NCI-H1417 (cell line): ENCODE measurements at regions not wholly inside any gene's neighbourhood (a gene's known extent, or its start where the extent isn't known, plus 50 kb on each side); places are given as distances from the start of the nearest gene placed in this dataset.

Experiments
- DNase-seq, 3 experiments: peaks; one replicate each; lab custom pipeline; 2025; lab: John Stamatoyannopoulos, UW

DNA sequence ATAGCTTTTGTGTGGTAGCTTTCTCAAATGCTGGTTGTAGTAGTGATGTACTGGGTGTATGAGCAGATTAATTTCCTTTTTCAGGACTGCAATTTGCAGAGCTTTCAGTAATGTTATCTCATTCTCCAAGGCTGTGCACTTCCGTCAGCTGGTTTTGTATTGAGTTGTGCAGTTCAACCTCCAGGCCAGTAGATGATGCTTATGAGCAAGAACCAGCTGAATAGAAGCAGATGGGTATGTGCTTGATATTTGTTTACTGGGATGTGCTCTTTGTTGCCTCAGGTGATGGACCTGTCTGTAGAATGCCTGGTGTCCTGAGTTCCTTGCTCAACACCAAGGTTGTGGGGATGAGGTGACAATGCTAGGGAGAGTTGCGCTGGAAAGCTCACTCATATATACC, 462.8 kb downstream of the PCDH18 start:
- DNase-seq = no peak

DNA sequence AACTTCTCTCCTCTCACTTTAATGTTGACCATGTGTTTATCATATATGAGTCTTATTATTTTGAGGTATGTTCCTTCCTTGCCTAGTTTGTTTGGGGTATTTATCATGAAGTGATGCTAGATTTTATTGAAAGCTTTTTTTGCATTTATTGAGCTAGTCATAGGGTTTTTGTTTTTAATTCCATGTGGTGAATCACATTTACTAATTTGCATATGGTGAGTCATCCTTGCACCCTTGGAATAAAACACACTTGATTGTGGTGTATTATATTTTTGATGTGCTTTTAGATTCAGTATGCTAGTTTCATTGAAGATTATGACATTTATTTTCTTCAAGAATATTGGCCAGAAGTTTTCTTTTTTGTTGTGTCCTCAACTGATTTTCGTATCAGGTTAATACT, 464.6 kb downstream of the PCDH18 start:
- DNase-seq = no peak

DNA sequence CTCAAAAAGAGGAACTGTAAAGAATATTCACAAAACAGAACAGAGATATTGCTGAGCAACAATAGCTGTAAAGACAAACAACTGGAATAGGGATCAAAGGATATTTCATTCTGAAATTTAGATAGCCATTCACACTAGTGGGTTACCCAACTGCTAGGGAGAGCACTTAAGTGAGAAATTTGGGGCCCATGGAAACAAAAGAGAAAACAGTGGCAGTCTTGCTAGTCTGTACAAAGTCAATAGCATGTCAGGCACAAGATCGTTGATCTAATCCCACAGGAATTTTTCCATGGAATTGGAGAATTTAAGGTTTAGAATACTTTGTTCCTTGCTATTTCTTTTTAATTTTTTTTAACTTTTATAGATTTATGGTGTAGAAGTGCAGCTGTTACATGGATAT, 467.0 kb downstream of the PCDH18 start:
- no peak for DNase-seq

DNA sequence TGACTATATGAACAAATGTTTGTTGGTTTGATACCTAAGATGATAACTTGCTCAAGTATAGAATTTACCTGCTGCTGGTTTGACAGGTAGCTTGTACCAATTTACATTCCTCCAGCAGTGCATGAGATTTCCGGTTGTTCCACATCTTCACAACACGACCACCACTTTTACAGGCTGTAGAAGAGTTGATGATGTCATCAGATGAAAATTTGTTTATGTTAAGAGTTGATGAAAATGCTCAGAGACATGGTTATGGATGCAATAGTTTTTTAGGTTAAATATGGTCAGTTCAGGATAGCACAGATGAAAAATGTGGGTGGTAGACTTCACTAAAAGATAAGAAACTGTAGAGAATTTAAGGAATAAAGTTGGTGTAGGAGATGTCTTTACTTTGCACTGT, 468.3 kb downstream of the PCDH18 start:
- no peak for DNase-seq

DNA sequence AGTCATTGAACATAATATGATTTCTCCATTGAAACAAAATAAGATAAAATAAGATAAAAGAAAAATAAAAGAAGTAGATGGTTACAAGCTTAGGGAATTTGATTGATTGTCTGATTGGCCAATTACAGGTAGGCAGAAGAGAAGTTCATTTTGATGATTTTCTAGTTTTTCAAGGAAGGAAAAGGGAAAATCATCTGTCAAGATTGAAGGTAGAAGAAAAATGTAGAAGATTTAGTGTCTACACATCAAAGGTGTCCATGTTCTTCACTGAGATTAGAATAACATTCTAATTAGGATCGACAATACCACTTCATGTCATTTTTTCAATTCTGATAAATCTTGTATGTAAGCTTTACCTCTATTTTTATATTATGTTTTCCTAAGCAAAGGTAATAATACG, 489.1 kb downstream of the PCDH18 start:
- no peak for DNase-seq

DNA sequence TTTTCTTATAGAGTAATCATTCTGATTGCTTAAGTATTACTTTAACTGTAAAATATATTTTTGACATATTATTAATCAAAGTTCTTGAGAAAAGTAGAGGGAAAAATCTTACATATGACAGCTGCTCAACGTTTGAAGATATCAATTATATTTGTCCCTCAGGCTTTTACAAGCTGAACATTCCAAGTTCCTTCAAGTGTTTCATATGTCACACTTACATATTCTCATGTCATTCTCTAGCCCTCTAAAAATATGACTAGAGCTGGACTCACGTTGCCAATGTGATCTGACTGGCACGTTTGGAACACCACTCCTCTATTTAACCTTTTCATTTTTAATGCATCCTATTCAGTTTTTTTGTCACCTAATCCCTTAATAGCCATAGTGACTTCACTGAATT, 492.9 kb downstream of the PCDH18 start:
- peak in 1 of 3 experiments; percentile 5 for DNase-seq

DNA sequence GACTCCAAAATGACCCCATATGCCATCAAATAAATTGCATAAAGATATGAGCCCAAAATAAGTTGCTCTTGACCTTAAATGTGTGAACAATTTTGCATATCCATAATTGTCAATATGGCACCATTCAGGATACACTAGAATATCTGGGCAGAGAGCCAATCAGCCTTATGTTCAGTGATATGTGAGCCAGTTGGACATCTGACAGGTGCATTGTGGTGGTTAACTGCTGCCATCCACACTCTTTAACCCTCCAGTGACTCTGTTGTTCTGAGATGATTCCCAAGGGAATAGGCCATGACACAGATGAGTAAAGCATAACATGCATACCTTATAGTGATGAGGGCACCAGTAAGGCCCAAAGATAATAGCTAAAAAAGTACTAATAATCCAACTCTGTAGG, 500.1 kb downstream of the PCDH18 start:
- DNase-seq = peak; percentile 41 to 87 (median 51)

- no peak for DNase-seq
Observed at GRCh38 chr4:137029026-137029425, 503.3 kb downstream of the PCDH18 start.

- DNase-seq = peak in 1 of 3 experiments; percentile 8
Observed at GRCh38 chr4:137025484-137026059, 506.7 kb downstream of the PCDH18 start.

DNA sequence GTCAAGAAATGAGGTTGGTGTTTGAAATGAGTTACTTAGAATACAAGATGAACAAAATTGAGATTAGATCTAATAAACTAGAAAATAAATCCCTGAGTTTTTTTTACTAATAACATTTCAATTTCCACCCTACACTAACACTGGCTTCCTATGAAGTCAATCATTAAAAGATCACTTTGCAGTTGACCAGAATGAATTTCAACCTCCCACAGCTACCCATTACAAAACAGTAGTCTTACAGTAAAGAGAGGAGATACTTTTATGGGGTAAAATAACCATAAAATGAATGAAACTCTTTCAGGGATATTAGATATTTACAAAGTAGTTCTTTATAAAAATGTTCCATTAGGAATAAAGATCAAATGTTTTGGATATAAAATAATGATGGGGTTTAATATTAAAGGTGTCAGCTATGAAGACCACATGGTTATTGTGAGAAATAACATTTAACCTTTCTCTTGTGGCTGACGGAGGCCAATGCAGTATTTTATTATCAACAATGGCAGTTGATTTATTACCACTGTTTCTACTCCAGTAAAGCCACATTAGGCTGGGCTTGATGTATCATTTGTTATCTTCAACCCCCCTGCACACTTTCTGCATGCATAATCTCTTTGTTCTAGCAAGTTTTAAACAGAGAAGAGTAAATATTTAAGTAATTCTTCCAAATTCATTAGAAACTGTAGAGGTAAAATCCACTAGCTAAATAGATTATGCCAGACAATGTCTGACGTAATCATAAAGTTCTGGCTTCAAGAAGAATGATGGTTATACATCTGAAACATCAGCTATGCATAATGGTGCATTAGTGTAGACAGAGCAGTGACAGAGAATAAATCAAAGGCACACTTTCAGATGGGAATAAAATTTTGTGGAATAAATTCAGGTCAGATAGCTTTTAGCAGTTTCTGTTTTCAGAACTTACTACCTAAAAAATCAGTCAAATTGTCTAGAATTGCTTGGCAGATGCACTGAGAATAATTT, 516.6 kb downstream of the PCDH18 start:
- peak in 2 of 3 experiments; percentile 17 to 61 for DNase-seq

GRCh38 chr4:137000432-137000831, 531.9 kb downstream of the PCDH18 start:
- no peak for DNase-seq

DNA sequence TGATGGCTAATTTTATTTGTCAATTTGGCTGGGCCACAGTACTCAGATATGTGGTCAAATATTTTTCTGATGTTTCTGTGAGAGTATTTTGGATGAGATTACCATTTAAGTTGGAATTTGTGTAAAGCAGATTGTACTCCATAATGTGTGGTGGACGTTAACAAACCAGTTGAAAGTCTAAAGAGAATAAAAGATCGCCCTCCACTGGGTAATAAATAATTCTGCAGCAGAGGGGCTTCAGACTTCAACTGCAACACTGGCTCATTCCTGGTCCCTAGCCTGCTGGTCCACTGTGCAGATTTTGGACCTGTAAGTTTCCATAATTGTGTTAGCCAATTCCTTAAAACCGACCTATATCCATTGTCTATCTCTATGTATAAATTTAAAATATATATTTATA, 540.3 kb downstream of the PCDH18 start:
- DNase-seq = no peak

- DNase-seq = no peak
Observed at GRCh38 chr4:136985683-136986082, 546.6 kb downstream of the PCDH18 start.

- no peak for DNase-seq
Observed at GRCh38 chr4:136967069-136967468, 565.2 kb downstream of the PCDH18 start.

DNA sequence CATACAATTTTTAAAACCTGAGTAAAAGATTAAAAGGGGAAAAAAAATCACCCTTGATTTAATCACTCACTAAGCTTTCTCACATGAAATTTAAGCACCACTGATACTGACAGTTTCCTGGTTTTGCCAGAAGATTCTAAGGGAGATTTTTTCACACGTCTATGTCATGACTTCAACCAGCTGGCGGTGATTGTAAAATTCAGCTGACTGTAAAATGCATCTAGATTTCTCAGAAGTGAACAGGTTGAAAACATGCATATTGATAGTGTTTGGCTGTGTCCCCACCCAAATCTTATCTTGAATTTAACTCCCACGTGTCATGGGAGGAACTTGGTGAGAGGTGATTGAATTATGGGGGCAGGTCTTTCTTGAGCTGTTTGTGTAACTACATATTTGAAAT, 566.8 kb downstream of the PCDH18 start:
- no peak for DNase-seq

- DNase-seq = no peak
Observed at GRCh38 chr4:136962868-136963267, 569.4 kb downstream of the PCDH18 start.

DNA sequence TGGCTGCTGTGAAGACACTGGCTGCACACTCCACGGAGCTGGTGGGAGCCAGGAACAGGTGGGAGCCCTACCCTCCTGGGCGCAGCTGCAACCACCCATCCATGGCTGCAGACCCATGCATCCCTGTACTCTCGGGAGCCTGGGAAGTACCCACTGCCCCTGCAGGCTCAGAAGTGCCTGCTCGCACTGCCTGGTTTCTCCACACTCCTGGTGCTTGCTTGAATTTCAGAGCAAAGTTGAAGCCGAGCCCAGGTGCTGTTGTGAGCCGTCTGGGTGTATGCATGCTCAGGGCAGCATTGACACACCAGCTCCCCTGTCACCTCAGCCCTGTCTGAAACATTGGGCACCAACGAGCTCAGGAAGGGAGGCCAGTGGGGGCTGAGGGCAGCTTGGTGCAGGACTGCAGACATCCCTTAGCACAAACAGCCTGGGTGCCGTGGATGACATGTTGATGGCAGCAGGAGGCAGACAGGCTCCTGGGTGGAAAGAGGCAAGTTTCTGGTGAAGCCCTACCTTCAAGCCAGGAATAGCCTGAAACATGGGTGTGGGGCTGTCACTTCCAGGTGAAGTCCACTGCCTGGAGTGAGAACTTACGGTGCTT, 585.9 kb downstream of the PCDH18 start:
- DNase-seq = no peak

- no peak for DNase-seq
Observed at GRCh38 chr4:136939781-136940180, 592.5 kb downstream of the PCDH18 start.

- no peak for DNase-seq
Observed at GRCh38 chr4:136935871-136936270, 596.4 kb downstream of the PCDH18 start.

- no peak for DNase-seq
Observed at GRCh38 chr4:136935305-136935704, 597.0 kb downstream of the PCDH18 start.

DNA sequence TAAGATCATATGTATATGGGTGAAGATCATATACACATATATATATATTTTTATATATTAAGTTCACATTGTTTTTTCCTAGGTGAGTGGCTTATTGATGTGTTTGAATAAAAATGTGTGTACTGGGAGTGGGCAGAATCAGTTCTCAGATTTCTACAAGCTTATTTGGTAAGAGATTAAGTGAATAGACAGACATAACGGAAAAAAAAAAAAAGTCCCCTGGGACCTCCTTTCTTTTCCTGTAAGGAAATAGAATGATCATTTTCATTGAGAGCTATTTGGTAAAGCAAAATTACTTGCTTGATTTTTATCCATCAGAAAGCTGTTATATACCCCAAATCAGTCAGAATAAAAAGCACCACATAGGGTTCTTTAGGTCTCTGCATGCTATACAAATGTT, 597.7 kb downstream of the PCDH18 start:
- no peak for DNase-seq

DNA sequence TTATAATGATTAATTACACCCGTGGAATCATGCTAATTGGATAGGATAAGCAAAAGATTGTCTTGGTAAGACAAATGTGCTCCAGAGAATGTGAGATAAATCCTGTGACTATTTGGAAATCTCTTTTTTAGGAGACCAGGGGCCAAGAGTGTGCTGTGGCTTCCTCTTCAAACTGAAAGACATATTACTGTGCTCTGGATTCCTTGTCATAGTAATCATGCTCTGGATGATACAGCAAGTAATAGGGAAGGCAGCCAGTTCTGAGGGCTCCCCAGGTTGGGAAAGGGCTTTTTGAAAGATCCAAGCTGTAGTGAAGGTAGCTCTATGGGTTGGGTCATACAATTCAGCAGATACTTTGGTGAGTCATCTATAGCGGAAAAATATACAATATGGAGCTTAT, 600.5 kb downstream of the PCDH18 start:
- no peak for DNase-seq

DNA sequence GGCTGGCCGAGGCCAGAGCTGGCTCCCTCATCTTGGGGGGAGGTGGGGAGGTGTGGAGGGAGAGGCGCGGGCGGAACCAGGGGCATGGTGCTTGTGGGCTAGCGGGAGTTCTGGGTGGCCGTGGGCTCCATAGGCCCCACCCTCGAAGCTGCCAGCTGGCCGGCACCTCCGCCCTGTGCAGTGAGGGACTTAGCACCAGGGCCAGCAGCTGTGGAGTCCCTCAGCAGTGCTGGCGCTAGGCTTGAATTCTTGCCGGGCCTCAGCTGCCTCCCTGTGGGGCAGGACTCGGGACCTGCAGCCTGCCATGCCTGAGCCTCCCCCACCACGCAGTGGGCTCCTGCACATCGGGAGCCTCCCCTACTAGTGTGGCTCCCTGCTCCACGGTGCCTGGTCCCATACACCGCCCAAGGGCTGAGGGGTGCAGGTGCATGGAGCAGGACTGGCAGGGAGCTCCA, 603.3 kb downstream of the PCDH18 start:
- DNase-seq = no peak
